GM12892 (cell line): ENCODE measurements at regions not wholly inside any gene's neighbourhood (a gene's known extent, or its start where the extent isn't known, plus 50 kb on each side); places are given as distances from the start of the nearest gene placed in this dataset.

ENCODE experiments used
- POLR2A ChIP-seq: IDR thresholded peaks from 2 replicates; pipeline ENCODE4 v1.6.1; 2011; ENCODE audit warnings: low read depth, low read length, control low read depth
- TAF1 ChIP-seq: IDR thresholded peaks from 2 replicates; pipeline ENCODE4 v1.6.1; 2011; ENCODE audit warnings: low read depth, mild to moderate bottlenecking, control low read depth, low read length, borderline replicate concordance

DNA sequence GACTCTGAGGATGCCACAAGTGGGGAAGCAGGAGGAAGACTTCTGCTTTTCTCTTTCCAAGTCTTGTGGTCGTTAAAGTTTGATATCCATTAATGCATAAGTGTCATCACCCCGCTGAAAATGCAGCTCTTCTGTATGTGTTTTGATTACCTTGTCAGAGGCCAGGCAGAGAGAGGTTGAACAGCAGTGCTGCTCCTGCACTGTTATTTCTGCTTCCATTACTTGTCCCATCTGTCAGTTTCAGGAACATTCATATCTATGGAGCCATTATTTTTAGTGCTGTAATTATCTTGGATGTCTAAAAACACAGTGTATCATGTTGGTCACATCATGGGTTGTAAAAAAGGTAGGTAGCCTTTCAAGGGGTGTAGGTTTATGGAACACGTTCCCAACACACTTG lies 62.0 kb upstream of the ESX1 start:
- TF ChIP-seq POLR2A = no peak
- no peak for TF ChIP-seq TAF1
